ENCODE measurements at regions not wholly inside any gene's neighbourhood (a gene's known extent, or its start where the extent isn't known, plus 50 kb on each side); places are given as distances from the start of the nearest gene placed in this dataset.

DNA sequence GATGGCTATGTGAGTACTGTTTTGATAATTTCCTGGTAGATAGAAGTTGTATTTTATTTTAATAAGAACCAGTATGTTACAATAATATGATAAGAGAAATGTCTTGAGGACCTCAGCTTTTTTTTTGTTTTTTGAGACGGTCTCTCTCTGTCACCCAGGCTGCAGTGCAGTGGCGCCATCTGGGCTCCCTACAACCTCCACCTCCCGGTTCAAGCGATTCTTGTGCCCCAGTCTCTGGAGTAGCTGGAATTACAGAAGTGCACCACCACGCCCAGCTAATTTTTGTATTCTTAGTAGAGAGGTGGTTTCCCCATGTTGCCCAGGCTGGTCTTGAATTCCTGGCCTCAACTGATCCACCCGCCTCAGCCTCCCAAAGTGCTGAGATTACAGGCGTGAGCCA is 968.1 kb upstream of the ADGRL4 start:
- ChIA-PET POLR2A (no interaction called here), CTCF (ENCODE audit: low intra/inter-chr PET ratio, low total read pairs) (no interaction called here)
- no TSS peak for BruUV-seq (replicated peaks)
- Histone ChIP-seq H3K4me2 (ENCODE audit: low read depth, low read length) (no peak overlapping the region), H3K36me3 (replicated peaks in 1 of 2; ENCODE audit: control insufficient read depth in 1 of 2, insufficient read depth in 2 of 2, low read length in 2 of 2) (no peaks in the 10 kb centered on the region), H3K4me3 (replicated peaks in 1 of 3; ENCODE audit: insufficient read depth in 1 of 3, low read depth in 2 of 3, low read length in 3 of 3) (no peak overlapping the region), H2AFZ (ENCODE audit: low read length) (no peak overlapping the region), H3K9me3 (ENCODE audit: low read length) (peaks cover 51% of the 10 kb centered on the region), H3K27me3 (ENCODE audit: control insufficient read depth in 1 of 2, insufficient read depth in 2 of 2, low read length in 2 of 2) (no peaks in the 10 kb centered on the region), H4K20me1 (ENCODE audit: insufficient read depth, low read length) (no peaks in the 10 kb centered on the region), H3K27ac (ENCODE audit: extremely low read length, insufficient read depth, low read length) (no peak overlapping the region), H3K4me1 (ENCODE audit: insufficient read depth, low read length) (no peaks in the 10 kb centered on the region), H3K79me2 (ENCODE audit: insufficient read depth, low read length) (no peaks in the 10 kb centered on the region), H3K9ac (ENCODE audit: insufficient read depth, low read depth, low read length) (no peak overlapping the region)
- in situ Hi-C loops (cut with HindIII; ENCODE audit: extremely low pct_ligation_motif_present, low pct_unique_long_range_greater_than_20kb) (no loop called here), intact Hi-C loops (cut with micrococcal nuclease; ENCODE audit: unreplicated experiment) (no loop called here)
- TF ChIP-seq MATR3 (CRISPR knock-in tag; IDR thresholded peaks at IDR 0.05): no peak
- TF ChIP-seq MIER3 (CRISPR knock-in tag; IDR thresholded peaks at IDR 0.05; ENCODE audit: borderline replicate concordance): no peak
- no peak for TF ChIP-seq PAF1 (CRISPR knock-in tag; IDR thresholded peaks at IDR 0.05)
- TF ChIP-seq, protein P1, sequence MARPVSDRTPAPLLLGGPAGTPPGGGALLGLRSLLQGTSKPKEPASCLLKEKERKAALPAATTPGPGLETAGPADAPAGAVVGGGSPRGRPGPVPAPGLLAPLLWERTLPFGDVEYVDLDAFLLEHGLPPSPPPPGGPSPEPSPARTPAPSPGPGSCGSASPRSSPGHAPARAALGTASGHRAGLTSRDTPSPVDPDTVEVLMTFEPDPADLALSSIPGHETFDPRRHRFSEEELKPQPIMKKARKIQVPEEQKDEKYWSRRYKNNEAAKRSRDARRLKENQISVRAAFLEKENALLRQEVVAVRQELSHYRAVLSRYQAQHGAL (CRISPR knock-in tag; IDR thresholded peaks at IDR 0.05; ENCODE audit: not compliant biosample characterization): no peak
- TF ChIP-seq MXD4 (CRISPR knock-in tag; IDR thresholded peaks at IDR 0.05): no peak
- no peak for TF ChIP-seq SMAD1 (CRISPR knock-in tag; IDR thresholded peaks at IDR 0.05; ENCODE audit: borderline replicate concordance, low read depth)
- no peak for TF ChIP-seq RBFOX2 (IDR thresholded peaks at IDR 0.05; ENCODE audit: low read depth, low read length)
- TF ChIP-seq, protein P2, sequence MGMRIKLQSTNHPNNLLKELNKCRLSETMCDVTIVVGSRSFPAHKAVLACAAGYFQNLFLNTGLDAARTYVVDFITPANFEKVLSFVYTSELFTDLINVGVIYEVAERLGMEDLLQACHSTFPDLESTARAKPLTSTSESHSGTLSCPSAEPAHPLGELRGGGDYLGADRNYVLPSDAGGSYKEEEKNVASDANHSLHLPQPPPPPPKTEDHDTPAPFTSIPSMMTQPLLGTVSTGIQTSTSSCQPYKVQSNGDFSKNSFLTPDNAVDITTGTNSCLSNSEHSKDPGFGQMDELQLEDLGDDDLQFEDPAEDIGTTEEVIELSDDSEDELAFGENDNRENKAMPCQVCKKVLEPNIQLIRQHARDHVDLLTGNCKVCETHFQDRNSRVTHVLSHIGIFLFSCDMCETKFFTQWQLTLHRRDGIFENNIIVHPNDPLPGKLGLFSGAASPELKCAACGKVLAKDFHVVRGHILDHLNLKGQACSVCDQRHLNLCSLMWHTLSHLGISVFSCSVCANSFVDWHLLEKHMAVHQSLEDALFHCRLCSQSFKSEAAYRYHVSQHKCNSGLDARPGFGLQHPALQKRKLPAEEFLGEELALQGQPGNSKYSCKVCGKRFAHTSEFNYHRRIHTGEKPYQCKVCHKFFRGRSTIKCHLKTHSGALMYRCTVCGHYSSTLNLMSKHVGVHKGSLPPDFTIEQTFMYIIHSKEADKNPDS (CRISPR knock-in tag; IDR thresholded peaks at IDR 0.05): no peak
- TF ChIP-seq ZC3H13 (CRISPR knock-in tag; IDR thresholded peaks at IDR 0.05): no peak
- no peak for TF ChIP-seq ZNF660 (CRISPR knock-in tag; IDR thresholded peaks at IDR 0.05; ENCODE audit: borderline replicate concordance, low read depth)
- TF ChIP-seq ZNF878 (CRISPR knock-in tag; IDR thresholded peaks at IDR 0.05): no peak
- no peak for TF ChIP-seq CHCHD3 (CRISPR knock-in tag; IDR thresholded peaks at IDR 0.05)
- no peak for TF ChIP-seq ZNF121 (CRISPR knock-in tag; IDR thresholded peaks at IDR 0.05)
- TF ChIP-seq, protein P3, sequence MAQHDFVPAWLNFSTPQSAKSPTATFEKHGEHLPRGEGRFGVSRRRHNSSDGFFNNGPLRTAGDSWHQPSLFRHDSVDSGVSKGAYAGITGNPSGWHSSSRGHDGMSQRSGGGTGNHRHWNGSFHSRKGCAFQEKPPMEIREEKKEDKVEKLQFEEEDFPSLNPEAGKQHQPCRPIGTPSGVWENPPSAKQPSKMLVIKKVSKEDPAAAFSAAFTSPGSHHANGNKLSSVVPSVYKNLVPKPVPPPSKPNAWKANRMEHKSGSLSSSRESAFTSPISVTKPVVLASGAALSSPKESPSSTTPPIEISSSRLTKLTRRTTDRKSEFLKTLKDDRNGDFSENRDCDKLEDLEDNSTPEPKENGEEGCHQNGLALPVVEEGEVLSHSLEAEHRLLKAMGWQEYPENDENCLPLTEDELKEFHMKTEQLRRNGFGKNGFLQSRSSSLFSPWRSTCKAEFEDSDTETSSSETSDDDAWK (CRISPR knock-in tag; IDR thresholded peaks at IDR 0.05): no peak
- TF ChIP-seq AKAP8 (CRISPR knock-in tag; IDR thresholded peaks at IDR 0.05): no peak
- FAIRE-seq: no peak
- ATAC-seq: no peak
- no peak for DNase-seq (ENCODE audit: low spot score)
- WGBS (ENCODE audit: low lambda C conversion rate): 9% methylated on average over 7 of the region's 7 CpGs

Data from HepG2 (cell line).